HepG2 (cell line): ENCODE measurements at regions not wholly inside any gene's neighbourhood (a gene's known extent, or its start where the extent isn't known, plus 50 kb on each side); places are given as distances from the start of the nearest gene placed in this dataset.
A peak's percentile ranks its signal among the peaks of the same experiment; 100 is the strongest.

Experiments
- ATAC-seq: fragments of 200-7000 bp; cut with Tn5 transposase; 3 replicates; pipeline ENCODE4 v1.9.1; 2020; ENCODE audit warnings: mild to moderate bottlenecking, moderate library complexity
- BruUV-seq: library from RNA; stranded (reverse); fragments of 400-500 nt; replicated peaks from 2 replicates; lab custom pipeline; 2021; lab: Mats Ljungman, UMichigan
- CTCF ChIA-PET: fragments of 300-600 bp; formaldehyde crosslinking; extraction: SDS; loops from one replicate; lab custom pipeline; 2021; ENCODE audit warnings: low total read pairs, inconsistent platforms, low intra/inter-chr PET ratio; lab: Yijun Ruan, JAX
- POLR2A ChIA-PET: fragments of 350-600 bp; sonication (Branson Sonifier 250); formaldehyde crosslinking; loops from one replicate; lab custom pipeline; 2020; ENCODE audit warnings: antibody characterized with exemption, inconsistent platforms; lab: Yijun Ruan, JAX
- DNase-seq: peaks from one replicate; pipeline ENCODE4 v3.0.0-alpha.2; 2015; ENCODE audit warnings: low spot score
- FAIRE-seq: peaks from 3 replicates; lab custom pipeline; 2011; peaks lifted over from hg19 to GRCh38; lab: Jason Lieb, UNC
- H2AFZ ChIP-seq: one replicate; pipeline ENCODE4 v1.6.1; 2011; ENCODE audit warnings: low read length, inconsistent platforms
- H3K27ac ChIP-seq: fragments of 300-600 bp; 3 replicates; pipeline ENCODE4 v1.8.0; 2011; ENCODE audit warnings: mixed run types, mild to moderate bottlenecking, mixed read lengths, low read length, inconsistent platforms; ENCODE audit not compliant: insufficient read depth; ENCODE audit errors: extremely low read length
- H3K27me3 ChIP-seq, 2 experiments: fragments of 200-600 bp in 1 of 2; 2 replicates in 1 of 2; 3 replicates in 1 of 2; pipeline versions ENCODE4 v1.6.0 to v1.8.0; 2011; ENCODE audit warnings: low read length in 2 of 2, mild to moderate bottlenecking in 2 of 2, moderate library complexity in 2 of 2, inconsistent platforms in 1 of 2; ENCODE audit not compliant: insufficient read depth in 2 of 2, control insufficient read depth in 1 of 2
- H3K36me3 ChIP-seq, 2 experiments: fragments of 200-600 bp in 1 of 2; replicated peaks in 1 of 2; 2 replicates in 1 of 2; 3 replicates in 1 of 2; pipeline versions ENCODE4 v1.5.1 to v1.8.0; 2011; ENCODE audit warnings: low read length in 2 of 2, inconsistent platforms in 1 of 2; ENCODE audit not compliant: insufficient read depth in 2 of 2, control insufficient read depth in 1 of 2
- H3K4me1 ChIP-seq: 2 replicates; pipeline ENCODE4 v1.5.1; 2012; ENCODE audit warnings: low read length, inconsistent platforms; ENCODE audit not compliant: insufficient read depth
- H3K4me2 ChIP-seq: 2 replicates; pipeline ENCODE4 v1.6.0; 2011; ENCODE audit warnings: low read depth, low read length, inconsistent platforms
- H3K4me3 ChIP-seq, 3 experiments: fragments of 200-600 bp in 1 of 3; sonication (generic), shearing (Covaris generic) in 1 of 3; replicated peaks in 1 of 3; 2 replicates each; pipeline ENCODE4 v1.5.1; 2011 to 2016; ENCODE audit warnings: low read length in 3 of 3, inconsistent platforms in 2 of 3, low read depth in 2 of 3, mild to moderate bottlenecking in 2 of 3, control low read depth in 1 of 3, mixed read lengths in 1 of 3; ENCODE audit not compliant: insufficient read depth in 1 of 3
- H3K79me2 ChIP-seq: one replicate; pipeline ENCODE4 v1.6.1; 2011; ENCODE audit warnings: low read length, inconsistent platforms; ENCODE audit not compliant: insufficient read depth
- H3K9ac ChIP-seq: 2 replicates; pipeline ENCODE4 v1.6.0; 2011; ENCODE audit warnings: mild to moderate bottlenecking, low read depth, low read length, inconsistent platforms; ENCODE audit not compliant: insufficient read depth
- H3K9me3 ChIP-seq: 2 replicates; pipeline ENCODE4 v1.5.1; 2012; ENCODE audit warnings: mild to moderate bottlenecking, low read length
- H4K20me1 ChIP-seq: 2 replicates; pipeline ENCODE4 v1.6.0; 2011; ENCODE audit warnings: inconsistent platforms, mild to moderate bottlenecking, low read length, moderate library complexity; ENCODE audit not compliant: insufficient read depth
- FOXA1 ChIP-seq, 2 experiments: fragments of 450-650 bp in 1 of 2; sonication (generic) in 1 of 2; formaldehyde crosslinking in 1 of 2; IDR thresholded peaks; 2 replicates each; pipeline versions ENCODE4 v1.4.0 to v1.6.1; 2016 to 2020; ENCODE audit warnings: missing genetic modification reagents in 1 of 2
- HHEX ChIP-seq: IDR thresholded peaks from 2 replicates; pipeline ENCODE4 v1.6.1; 2016; ENCODE audit warnings: control low read depth
- IKZF4 ChIP-seq: sonication (generic); formaldehyde crosslinking; IDR thresholded peaks from 2 replicates; pipeline ENCODE4 v1.5.1; 2020; ENCODE audit warnings: borderline replicate concordance, mild to moderate bottlenecking, low read depth, missing genetic modification reagents; ENCODE audit errors: not compliant biosample characterization
- RAD21 ChIP-seq: fragments of 450-650 bp; formaldehyde crosslinking; IDR thresholded peaks from 2 replicates; pipeline ENCODE4 v1.5.0; 2020; ENCODE audit warnings: mild to moderate bottlenecking
- RXRA ChIP-seq: sonication (generic); formaldehyde crosslinking; IDR thresholded peaks from 2 replicates; pipeline ENCODE4 v1.5.1; 2020; ENCODE audit warnings: missing genetic modification reagents
- ZBTB38 ChIP-seq: sonication (generic); formaldehyde crosslinking; IDR thresholded peaks from 2 replicates; pipeline ENCODE4 v1.5.1; 2020; ENCODE audit warnings: mild to moderate bottlenecking, missing genetic modification reagents
- ZNF160 ChIP-seq: sonication (generic); formaldehyde crosslinking; IDR thresholded peaks from 2 replicates; pipeline ENCODE4 v1.8.0; 2022; ENCODE audit warnings: mild to moderate bottlenecking, inconsistent platforms, missing genetic modification reagents
- ZNF746 ChIP-seq: sonication (generic); formaldehyde crosslinking; IDR thresholded peaks from 2 replicates; pipeline ENCODE4 v1.8.0; 2022; ENCODE audit warnings: mild to moderate bottlenecking, missing genetic modification reagents
- ZNF761 ChIP-seq: sonication (generic); formaldehyde crosslinking; conservative IDR thresholded peaks from 2 replicates; pipeline ENCODE4 v1.4.0; 2020; ENCODE audit warnings: mild to moderate bottlenecking, missing genetic modification reagents
- WGBS: methylation state at CpG from one replicate; pipeline ENCODE4 v1.1.6; 2017; ENCODE audit warnings: low lambda C conversion rate; 5-methylcytosine and 5-hydroxymethylcytosine counted together
- in situ Hi-C: cut with HindIII; loops from 2 replicates; pipeline ENCODE4 v1.10.0; 2017; ENCODE audit warnings: low pct_unique_long_range_greater_than_20kb; ENCODE audit not compliant: extremely low pct_ligation_motif_present
- intact Hi-C: fragments of 100-400 bp; cut with micrococcal nuclease; formaldehyde crosslinking; loops from one replicate; pipeline ENCODE4 v1.10.0; 2022; ENCODE audit not compliant: unreplicated experiment
- TF ChIP-seq, protein P1 (sequence below): fragments of 450-650 bp; IDR thresholded peaks from 2 replicates; pipeline ENCODE4 v1.6.1; 2016
- TF ChIP-seq, protein P2 (sequence below): sonication (generic); formaldehyde crosslinking; IDR thresholded peaks from 2 replicates; pipeline ENCODE4 v1.5.0; 2020; ENCODE audit warnings: mild to moderate bottlenecking, missing genetic modification reagents
- TF ChIP-seq, protein P3 (sequence below): IDR thresholded peaks from 2 replicates; pipeline ENCODE4 v1.6.1; 2016; ENCODE audit warnings: missing compliant biosample characterization, missing genetic modification reagents, borderline replicate concordance
- TF ChIP-seq, protein P4 (sequence below): sonication (generic); formaldehyde crosslinking; IDR thresholded peaks from 2 replicates; pipeline ENCODE4 v1.4.0; 2020; ENCODE audit warnings: low read depth, mild to moderate bottlenecking, missing genetic modification reagents

DNA sequence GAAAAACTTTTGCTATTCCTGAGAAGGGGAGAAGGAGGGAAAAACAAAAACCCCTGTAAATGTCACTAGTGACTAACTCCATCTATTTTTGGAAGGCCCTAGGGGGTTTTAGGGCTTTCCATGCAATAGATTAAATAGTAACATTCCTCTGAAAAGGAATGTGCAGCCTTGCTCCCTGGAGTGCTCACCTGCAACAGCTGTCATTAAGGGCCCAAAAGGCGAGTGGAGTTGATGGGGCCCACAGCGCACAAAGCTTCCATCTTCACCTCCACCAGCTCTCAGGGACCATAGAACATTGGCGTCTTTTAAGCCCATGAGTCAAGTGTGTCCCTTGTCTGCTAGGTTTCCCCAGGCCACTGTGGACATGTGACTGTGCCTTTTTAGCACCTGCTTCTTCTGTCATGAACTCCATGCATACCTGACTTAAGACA lies 58.0 kb upstream of the IL6 start:
- H3K4me1 ChIP-seq = peaks cover 22% of the 10 kb centered on the region
- DNase-seq (no peak), FAIRE-seq (no peak), ATAC-seq (no peak)
- no peak overlapping the region for H3K27ac ChIP-seq
- no peaks in the 10 kb centered on the region for H3K9me3 ChIP-seq
- TF ChIP-seq, protein P1, sequence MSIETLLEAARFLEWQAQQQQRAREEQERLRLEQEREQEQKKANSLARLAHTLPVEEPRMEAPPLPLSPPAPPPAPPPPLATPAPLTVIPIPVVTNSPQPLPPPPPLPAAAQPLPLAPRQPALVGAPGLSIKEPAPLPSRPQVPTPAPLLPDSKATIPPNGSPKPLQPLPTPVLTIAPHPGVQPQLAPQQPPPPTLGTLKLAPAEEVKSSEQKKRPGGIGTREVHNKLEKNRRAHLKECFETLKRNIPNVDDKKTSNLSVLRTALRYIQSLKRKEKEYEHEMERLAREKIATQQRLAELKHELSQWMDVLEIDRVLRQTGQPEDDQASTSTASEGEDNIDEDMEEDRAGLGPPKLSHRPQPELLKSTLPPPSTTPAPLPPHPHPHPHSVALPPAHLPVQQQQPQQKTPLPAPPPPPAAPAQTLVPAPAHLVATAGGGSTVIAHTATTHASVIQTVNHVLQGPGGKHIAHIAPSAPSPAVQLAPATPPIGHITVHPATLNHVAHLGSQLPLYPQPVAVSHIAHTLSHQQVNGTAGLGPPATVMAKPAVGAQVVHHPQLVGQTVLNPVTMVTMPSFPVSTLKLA = peak; percentile 64
- TF ChIP-seq, protein P2, sequence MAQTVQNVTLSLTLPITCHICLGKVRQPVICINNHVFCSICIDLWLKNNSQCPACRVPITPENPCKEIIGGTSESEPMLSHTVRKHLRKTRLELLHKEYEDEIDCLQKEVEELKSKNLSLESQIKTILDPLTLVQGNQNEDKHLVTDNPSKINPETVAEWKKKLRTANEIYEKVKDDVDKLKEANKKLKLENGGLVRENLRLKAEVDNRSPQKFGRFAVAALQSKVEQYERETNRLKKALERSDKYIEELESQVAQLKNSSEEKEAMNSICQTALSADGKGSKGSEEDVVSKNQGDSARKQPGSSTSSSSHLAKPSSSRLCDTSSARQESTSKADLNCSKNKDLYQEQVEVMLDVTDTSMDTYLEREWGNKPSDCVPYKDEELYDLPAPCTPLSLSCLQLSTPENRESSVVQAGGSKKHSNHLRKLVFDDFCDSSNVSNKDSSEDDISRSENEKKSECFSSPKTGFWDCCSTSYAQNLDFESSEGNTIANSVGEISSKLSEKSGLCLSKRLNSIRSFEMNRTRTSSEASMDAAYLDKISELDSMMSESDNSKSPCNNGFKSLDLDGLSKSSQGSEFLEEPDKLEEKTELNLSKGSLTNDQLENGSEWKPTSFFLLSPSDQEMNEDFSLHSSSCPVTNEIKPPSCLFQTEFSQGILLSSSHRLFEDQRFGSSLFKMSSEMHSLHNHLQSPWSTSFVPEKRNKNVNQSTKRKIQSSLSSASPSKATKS (CRISPR knock-in tag) = no peak
- TF ChIP-seq ZNF160 (CRISPR knock-in tag) = no peak
- ChIA-PET CTCF (no interaction called here), POLR2A (no interaction called here)
- no TSS peak for BruUV-seq
- H3K4me3 ChIP-seq = no peak overlapping the region
- H3K36me3 ChIP-seq = no peaks in the 10 kb centered on the region
- no peaks in the 10 kb centered on the region; a peak in 1 of 5 replicates for H3K27me3 ChIP-seq
- no peak overlapping the region for H3K9ac ChIP-seq
- in situ Hi-C loops = no loop called here
- intact Hi-C loops = no loop called here
- H2AFZ ChIP-seq = no peak overlapping the region
- WGBS = 83% methylated on average over 2 of the region's 3 CpGs
- no peaks in the 10 kb centered on the region for H4K20me1 ChIP-seq
- H3K4me2 ChIP-seq = no peak overlapping the region
- H3K79me2 ChIP-seq = no peaks in the 10 kb centered on the region

DNA sequence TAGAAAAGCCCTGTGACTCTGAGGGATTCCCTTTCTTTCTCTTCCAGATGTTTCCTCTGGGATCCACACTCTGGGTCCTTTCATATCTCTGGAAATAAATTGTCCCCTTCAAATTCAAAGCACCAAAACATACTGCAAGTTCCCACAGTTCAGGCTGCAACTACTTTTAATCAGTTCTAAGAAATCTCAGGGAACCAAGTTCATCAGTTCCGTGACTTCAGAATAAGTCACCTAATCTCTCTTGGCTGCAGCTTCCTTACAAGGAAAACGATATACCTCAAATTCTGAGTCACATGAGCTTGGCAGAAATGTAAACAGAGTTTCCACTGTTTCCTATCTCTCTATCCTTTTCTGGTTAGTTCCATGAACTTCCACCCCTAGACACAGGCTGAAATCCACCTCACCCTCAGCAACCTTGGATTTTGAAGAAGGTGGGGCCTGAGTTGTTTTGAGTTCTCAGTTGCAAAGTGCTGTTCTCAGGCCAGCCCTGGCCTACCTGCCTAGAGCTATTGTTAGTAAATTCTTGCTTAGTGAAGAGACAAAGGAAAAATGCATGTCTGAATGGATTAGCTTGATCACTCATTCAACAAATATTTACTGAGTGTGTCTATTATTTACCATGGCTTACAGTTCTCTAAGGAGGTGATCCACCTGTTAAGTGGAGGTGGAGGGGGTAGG lies 59.3 kb upstream of the IL6 start:
- Histone ChIP-seq H3K27ac (no peak overlapping the region), H4K20me1 (no peaks in the 10 kb centered on the region), H3K4me2 (no peak overlapping the region), H3K9me3 (no peaks in the 10 kb centered on the region), H3K27me3 (no peaks in the 10 kb centered on the region; a peak in 1 of 5 replicates), H3K36me3 (no peaks in the 10 kb centered on the region), H3K4me3 (no peak overlapping the region), H3K9ac (no peak overlapping the region), H3K79me2 (no peaks in the 10 kb centered on the region), H2AFZ (no peak overlapping the region), H3K4me1 (peaks cover 10% of the 10 kb centered on the region)
- in situ Hi-C loops = no loop called here
- intact Hi-C loops = no loop called here
- 24% methylated on average over 2 of the region's 2 CpGs for WGBS
- ATAC-seq (no peak), DNase-seq (no peak), FAIRE-seq (no peak)
- no TSS peak for BruUV-seq
- ChIA-PET CTCF (no interaction called here), POLR2A (no interaction called here)
- TF ChIP-seq, protein P3, sequence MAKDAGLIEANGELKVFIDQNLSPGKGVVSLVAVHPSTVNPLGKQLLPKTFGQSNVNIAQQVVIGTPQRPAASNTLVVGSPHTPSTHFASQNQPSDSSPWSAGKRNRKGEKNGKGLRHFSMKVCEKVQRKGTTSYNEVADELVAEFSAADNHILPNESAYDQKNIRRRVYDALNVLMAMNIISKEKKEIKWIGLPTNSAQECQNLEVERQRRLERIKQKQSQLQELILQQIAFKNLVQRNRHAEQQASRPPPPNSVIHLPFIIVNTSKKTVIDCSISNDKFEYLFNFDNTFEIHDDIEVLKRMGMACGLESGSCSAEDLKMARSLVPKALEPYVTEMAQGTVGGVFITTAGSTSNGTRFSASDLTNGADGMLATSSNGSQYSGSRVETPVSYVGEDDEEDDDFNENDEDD (CRISPR knock-in tag) = no peak
- TF ChIP-seq ZNF746 (CRISPR knock-in tag) (no peak), RAD21 (CRISPR knock-in tag) (no peak), IKZF4 (no peak), ZBTB38 (CRISPR knock-in tag) (no peak), FOXA1 (IDR thresholded peaks at IDR 0.05) (no peak), FOXA1 (CRISPR knock-in tag; IDR thresholded peaks at IDR 0.05) (no peak), RXRA (CRISPR knock-in tag) (no peak), HHEX (CRISPR knock-in tag) (no peak), ZNF761 (no peak)
- TF ChIP-seq, protein P4, sequence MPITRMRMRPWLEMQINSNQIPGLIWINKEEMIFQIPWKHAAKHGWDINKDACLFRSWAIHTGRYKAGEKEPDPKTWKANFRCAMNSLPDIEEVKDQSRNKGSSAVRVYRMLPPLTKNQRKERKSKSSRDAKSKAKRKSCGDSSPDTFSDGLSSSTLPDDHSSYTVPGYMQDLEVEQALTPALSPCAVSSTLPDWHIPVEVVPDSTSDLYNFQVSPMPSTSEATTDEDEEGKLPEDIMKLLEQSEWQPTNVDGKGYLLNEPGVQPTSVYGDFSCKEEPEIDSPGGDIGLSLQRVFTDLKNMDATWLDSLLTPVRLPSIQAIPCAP (CRISPR knock-in tag) = no peak
